ENCODE measurements at regions not wholly inside any gene's neighbourhood (a gene's known extent, or its start where the extent isn't known, plus 50 kb on each side); places are given as distances from the start of the nearest gene placed in this dataset.

- Histone ChIP-seq H3K9ac (ENCODE audit: control insufficient read depth, extremely low read depth, insufficient read depth, low read length) (no peak overlapping the region), H3K36me3 (ENCODE audit: control insufficient read depth in 2 of 2, extremely low read depth in 1 of 2, insufficient read depth in 2 of 2, low read length in 2 of 2) (no peaks in the 10 kb centered on the region), H4K20me1 (ENCODE audit: control insufficient read depth, extremely low read depth, insufficient read depth, low read length) (no peaks in the 10 kb centered on the region), H3K79me2 (ENCODE audit: control insufficient read depth, insufficient read depth, low read length) (no peaks in the 10 kb centered on the region), H3K27me3 (ENCODE audit: control insufficient read depth, extremely low read depth, insufficient read depth, low read length) (no peaks in the 10 kb centered on the region), H3K27ac (ENCODE audit: control insufficient read depth, insufficient read depth, low read length) (no peak overlapping the region), H3K4me2 (ENCODE audit: control insufficient read depth, extremely low read depth, insufficient read depth, low read depth, low read length) (no peak overlapping the region), H2AFZ (ENCODE audit: control insufficient read depth, low read length) (no peak overlapping the region), H3K4me1 (ENCODE audit: control insufficient read depth, extremely low read depth, insufficient read depth, low read length) (no peaks in the 10 kb centered on the region), H3K9me1 (ENCODE audit: control insufficient read depth, extremely low read depth, insufficient read depth, low read length) (no peaks in the 10 kb centered on the region), H3K9me3 (ENCODE audit: control insufficient read depth, low read depth, low read length) (no peaks in the 10 kb centered on the region), H3K4me3 (ENCODE audit: control insufficient read depth in 2 of 3, extremely low read depth in 1 of 3, insufficient read depth in 2 of 3, low read depth in 1 of 3, low read length in 3 of 3) (no peak overlapping the region)
- DNase-seq (ENCODE audit: low read depth, low spot score) (no peak), FAIRE-seq (no peak)
- TF ChIP-seq EZH2 (IDR thresholded peaks at IDR 0.05; ENCODE audit: low read length): no peak
- TF ChIP-seq CTCF (optimal IDR thresholded peaks at IDR 0.05 in 1 of 3, IDR thresholded peaks at IDR 0.05 in 1 of 3, conservative IDR thresholded peaks at IDR 0.05 in 1 of 3; ENCODE audit: extremely low read depth in 1 of 3, insufficient read depth in 2 of 3, low read length in 3 of 3): no peak
- dilution Hi-C loops (cut with MboI; ENCODE audit: extremely low pct_ligation_motif_present, low sequenced_read_pairs): no loop called here
These were observed 253.1 kb downstream of the OLFM4 start for GRCh38 chr13:53281677-53282076.

GRCh38 chr13:53285896-53286430, 257.4 kb downstream of the OLFM4 start:
- TF ChIP-seq CTCF (optimal IDR thresholded peaks at IDR 0.05 in 1 of 3, IDR thresholded peaks at IDR 0.05 in 1 of 3, conservative IDR thresholded peaks at IDR 0.05 in 1 of 3; ENCODE audit: extremely low read depth in 1 of 3, insufficient read depth in 2 of 3, low read length in 3 of 3) (no peak), EZH2 (IDR thresholded peaks at IDR 0.05; ENCODE audit: low read length) (no peak)
- Histone ChIP-seq H3K79me2 (ENCODE audit: control insufficient read depth, insufficient read depth, low read length) (no peaks in the 10 kb centered on the region), H3K4me2 (ENCODE audit: control insufficient read depth, extremely low read depth, insufficient read depth, low read depth, low read length) (no peak overlapping the region), H3K27ac (ENCODE audit: control insufficient read depth, insufficient read depth, low read length) (no peak overlapping the region), H3K36me3 (ENCODE audit: control insufficient read depth in 2 of 2, extremely low read depth in 1 of 2, insufficient read depth in 2 of 2, low read length in 2 of 2) (no peaks in the 10 kb centered on the region), H3K9me1 (ENCODE audit: control insufficient read depth, extremely low read depth, insufficient read depth, low read length) (no peaks in the 10 kb centered on the region), H4K20me1 (ENCODE audit: control insufficient read depth, extremely low read depth, insufficient read depth, low read length) (no peaks in the 10 kb centered on the region), H2AFZ (ENCODE audit: control insufficient read depth, low read length) (no peak overlapping the region), H3K27me3 (ENCODE audit: control insufficient read depth, extremely low read depth, insufficient read depth, low read length) (no peaks in the 10 kb centered on the region), H3K9ac (ENCODE audit: control insufficient read depth, extremely low read depth, insufficient read depth, low read length) (no peak overlapping the region), H3K4me3 (ENCODE audit: control insufficient read depth in 2 of 3, extremely low read depth in 1 of 3, insufficient read depth in 2 of 3, low read depth in 1 of 3, low read length in 3 of 3) (no peak overlapping the region), H3K9me3 (ENCODE audit: control insufficient read depth, low read depth, low read length) (no peaks in the 10 kb centered on the region), H3K4me1 (ENCODE audit: control insufficient read depth, extremely low read depth, insufficient read depth, low read length) (no peaks in the 10 kb centered on the region)
- FAIRE-seq: no peak
- DNase-seq (ENCODE audit: low read depth, low spot score): no peak
- dilution Hi-C loops (cut with MboI; ENCODE audit: extremely low pct_ligation_motif_present, low sequenced_read_pairs): no loop called here
